Astrocyte of the spinal cord (primary cell): ENCODE measurements at regions not wholly inside any gene's neighbourhood (a gene's known extent, or its start where the extent isn't known, plus 50 kb on each side); places are given as distances from the start of the nearest gene placed in this dataset.

ENCODE experiments used
- DNase-seq: peaks from one replicate; pipeline ENCODE4 v3.0.0; 2011; ENCODE audit warnings: low read depth, low spot score
- H3K4me3 ChIP-seq: 2 replicates; pipeline ENCODE4 v1.5.1; 2011; ENCODE audit warnings: low read depth, mild to moderate bottlenecking, low read length, moderate library complexity
- CTCF ChIP-seq: IDR thresholded peaks from 2 replicates; pipeline ENCODE4 v1.5.1; 2012; ENCODE audit warnings: low read depth, mild to moderate bottlenecking, low read length, inconsistent platforms
- in situ Hi-C: cut with HindIII; loops from 2 replicates; pipeline ENCODE4 v1.10.0; 2017; ENCODE audit warnings: low sequenced_read_pairs

DNA sequence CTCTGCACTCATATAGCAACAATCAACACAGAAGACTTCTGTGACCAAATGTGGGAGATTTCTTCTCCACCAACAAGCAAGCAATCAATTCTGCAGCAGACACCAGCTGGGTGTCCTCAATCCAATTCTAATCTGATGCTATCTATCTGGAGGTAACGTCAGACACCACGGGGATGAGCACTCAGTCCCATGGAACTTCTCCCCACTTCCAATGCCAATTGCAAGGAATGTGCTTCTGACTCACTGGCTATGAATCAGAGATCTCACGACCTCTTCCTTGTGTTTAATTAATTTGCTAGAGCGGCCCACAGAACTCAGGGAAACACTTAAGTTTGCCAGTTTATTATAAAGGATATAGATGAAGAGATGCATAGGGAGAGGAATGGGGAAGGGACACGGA, 103.5 kb upstream of the SIRPG start:
- no peak overlapping the region for H3K4me3 ChIP-seq
- in situ Hi-C loops, result no loop called here
- DNase-seq, result peak; percentile 41
- TF ChIP-seq CTCF, result no peak

- in situ Hi-C loops, result no loop called here
- DNase-seq, result no peak
- no peak for TF ChIP-seq CTCF
- H3K4me3 ChIP-seq, result no peak overlapping the region
These were observed 101.2 kb upstream of the SIRPG start for GRCh38 chr20:1758765-1759164.

DNA sequence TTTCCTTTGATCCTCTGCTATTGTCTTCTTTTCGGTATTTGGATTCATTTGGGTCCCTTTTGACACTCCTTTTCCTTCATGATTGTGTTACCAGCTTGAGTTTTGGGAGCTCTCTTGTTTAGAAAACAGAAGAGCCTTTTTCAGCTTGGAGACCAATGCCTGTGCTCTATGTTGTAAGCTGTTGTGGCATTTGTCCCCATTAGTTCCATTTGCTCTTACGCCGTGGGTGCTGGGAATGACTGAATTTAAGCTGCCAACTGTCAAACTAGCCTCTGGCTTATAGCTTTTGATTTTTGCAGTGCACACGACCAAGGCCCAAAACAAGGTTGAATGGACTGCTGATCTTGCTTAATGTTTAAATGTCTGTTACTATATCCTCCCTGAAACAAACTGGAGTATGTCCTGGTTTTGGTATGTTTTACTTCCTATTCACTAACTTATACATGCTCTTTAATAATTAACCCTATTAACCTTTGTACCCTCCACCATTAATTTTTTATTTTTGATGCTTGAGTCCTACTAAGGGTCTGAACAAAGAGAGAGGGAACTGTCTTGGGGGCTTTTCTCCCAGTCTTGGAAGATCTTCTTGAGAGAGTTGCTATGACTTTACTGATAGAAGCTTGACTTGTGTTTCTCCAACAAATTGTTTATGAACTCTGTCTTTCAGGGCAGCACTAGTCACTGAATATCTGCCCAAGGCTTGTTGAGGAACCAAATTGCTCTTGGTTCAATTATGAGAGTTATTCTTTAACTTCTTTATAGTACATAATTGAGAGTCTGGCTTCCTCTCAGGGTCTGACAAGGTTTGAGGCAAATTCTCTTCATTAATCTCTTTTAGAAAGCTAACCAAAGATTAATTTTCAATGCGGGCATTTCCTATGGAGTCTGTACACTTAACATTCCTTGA, 100.3 kb upstream of the SIRPG start:
- TF ChIP-seq CTCF, result no peak
- in situ Hi-C loops, result no loop called here
- DNase-seq, result no peak

GRCh38 chr20:1757072-1757471, 99.5 kb upstream of the SIRPG start:
- H3K4me3 ChIP-seq, result no peak overlapping the region
- no peak for TF ChIP-seq CTCF
- DNase-seq, result no peak
- in situ Hi-C loops, result no loop called here

More for the DNA sequence above, 100.3 kb upstream of the SIRPG start:
- no peak overlapping the region for H3K4me3 ChIP-seq

- no peak overlapping the region for H3K4me3 ChIP-seq
- in situ Hi-C loops, result no loop called here
- no peak for TF ChIP-seq CTCF
- no peak for DNase-seq
These were observed 97.2 kb upstream of the SIRPG start for GRCh38 chr20:1754749-1755148.

GRCh38 chr20:1754306-1754705, 96.7 kb upstream of the SIRPG start:
- in situ Hi-C loops, result no loop called here
- no peak overlapping the region for H3K4me3 ChIP-seq
- no peak for DNase-seq
- no peak for TF ChIP-seq CTCF
